Naive thymus-derived CD8-positive, alpha-beta T cell (primary cell): ENCODE measurements at regions not wholly inside any gene's neighbourhood (a gene's known extent, or its start where the extent isn't known, plus 50 kb on each side); places are given as distances from the start of the nearest gene placed in this dataset.
"Not testable (repeated sequence)": the region's sequence is repeated elsewhere in the genome, so short reads cannot be mapped to it uniquely, and the experiment has no call there.

ENCODE experiments used
- ATAC-seq, 2 donors: fragments of 150-1000 bp; cut with Tn5 transposase in 1 of 2; sonication (Bioruptor Pico), chemical (Tn5 transposase) in 1 of 2; 1 replicate in 1 of 2; 2 replicates in 1 of 2; pipeline ENCODE4 v1.10.0; 2021; ENCODE audit warnings: mild to moderate bottlenecking in 2 of 2, moderate library complexity in 2 of 2
- POLR2A ChIA-PET: fragments of 350-600 bp; sonication (Branson Sonifier 250); formaldehyde crosslinking; loops from one replicate; lab custom pipeline; 2021; ENCODE audit warnings: antibody characterized with exemption; lab: Charles Lee
- DNase-seq, 10 donors: peaks; one replicate each; pipeline versions ENCODE4 v3.0.0 to v3.0.0-alpha.2; 2020 to 2022
- H3K27ac Mint-ChIP-seq, 10 donors: one replicate each; pipeline ENCODE4 v1.8.0; 2020 to 2022; ENCODE audit warnings: mild to moderate bottlenecking in 10 of 10, mixed read lengths in 10 of 10, moderate library complexity in 4 of 10, inconsistent platforms in 1 of 10
- H3K27me3 Mint-ChIP-seq, 5 donors: one replicate each; pipeline ENCODE4 v1.8.0; 2021 to 2022; ENCODE audit warnings: mixed read lengths in 5 of 5
- H3K36me3 Mint-ChIP-seq, 3 donors: one replicate each; pipeline ENCODE4 v1.8.0; 2020 to 2022; ENCODE audit warnings: mixed read lengths in 3 of 3, mild to moderate bottlenecking in 2 of 3, inconsistent platforms in 1 of 3
- H3K4me1 Mint-ChIP-seq, 4 donors: one replicate each; pipeline ENCODE4 v1.8.0; 2021 to 2022; ENCODE audit warnings: mixed read lengths in 4 of 4
- H3K4me3 Mint-ChIP-seq, 10 donors: one replicate each; pipeline ENCODE4 v1.8.0; 2020 to 2022; ENCODE audit warnings: mild to moderate bottlenecking in 10 of 10, mixed read lengths in 10 of 10, moderate library complexity in 6 of 10, inconsistent platforms in 1 of 10
- H3K9me3 Mint-ChIP-seq, 9 donors: one replicate each; pipeline ENCODE4 v1.8.0; 2020 to 2022; ENCODE audit warnings: mixed read lengths in 9 of 9, mild to moderate bottlenecking in 3 of 9, inconsistent platforms in 1 of 9, moderate library complexity in 1 of 9

DNA sequence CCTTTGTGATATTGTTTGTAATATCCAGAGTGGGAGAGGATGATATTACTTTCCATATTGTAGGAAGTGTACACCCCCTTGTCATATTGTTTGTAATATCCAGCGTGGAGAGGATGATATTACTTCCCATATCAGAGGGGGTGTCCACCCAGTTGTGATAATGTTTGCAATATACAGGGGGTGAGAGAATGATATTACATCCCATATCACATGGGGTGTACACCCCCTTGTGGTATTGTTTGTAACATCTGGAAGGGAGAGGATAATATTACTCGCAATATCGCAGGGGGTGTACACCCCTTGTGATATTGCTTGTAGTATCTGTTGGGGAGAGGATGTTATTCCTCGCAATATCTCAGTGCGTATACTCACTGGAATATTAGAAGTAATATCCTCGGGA, 61.5 kb downstream of the PRSS23 start:
- no peaks in the 10 kb centered on the region for H3K4me1 Mint-ChIP-seq
- ATAC-seq: no peak
- POLR2A ChIA-PET: no interaction called here
- H3K27me3 Mint-ChIP-seq: peaks cover 19 to 52% (median 36%) of the 10 kb centered on the region in 5 donors
- peaks cover 0 to 2% (median 0%) of the 10 kb centered on the region in 9 donors for H3K9me3 Mint-ChIP-seq
- no peak overlapping the region for H3K27ac Mint-ChIP-seq
- DNase-seq: no peak
- H3K4me3 Mint-ChIP-seq: no peak overlapping the region
- H3K36me3 Mint-ChIP-seq: no peaks in the 10 kb centered on the region

DNA sequence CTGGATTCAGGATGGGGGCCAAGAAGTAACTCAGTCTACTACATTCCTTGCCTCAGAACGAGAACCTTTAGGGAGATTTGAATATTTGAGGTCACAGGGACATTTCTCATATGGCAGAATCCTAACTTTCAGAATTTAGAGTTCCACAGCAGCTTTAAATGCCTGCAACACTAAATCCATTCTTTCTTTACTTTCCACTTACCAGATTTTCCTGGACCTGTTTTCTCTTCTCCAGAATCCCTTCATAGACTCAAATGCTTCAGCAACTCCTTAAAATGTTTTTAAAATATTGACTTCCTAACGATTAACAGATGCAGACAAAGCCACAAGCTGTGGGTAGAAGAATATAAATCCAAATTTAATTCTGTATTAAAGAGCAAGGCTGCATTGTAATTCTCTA, 63.1 kb downstream of the PRSS23 start:
- no peak overlapping the region for H3K4me3 Mint-ChIP-seq
- H3K9me3 Mint-ChIP-seq: peaks cover 0 to 2% (median 0%) of the 10 kb centered on the region in 9 donors
- POLR2A ChIA-PET: no interaction called here
- no peaks in the 10 kb centered on the region for H3K36me3 Mint-ChIP-seq
- no peak overlapping the region for H3K27ac Mint-ChIP-seq
- no peaks in the 10 kb centered on the region for H3K4me1 Mint-ChIP-seq
- no peak for ATAC-seq
- DNase-seq: no peak
- H3K27me3 Mint-ChIP-seq: peaks cover 14 to 36% (median 26%) of the 10 kb centered on the region in 5 donors

DNA sequence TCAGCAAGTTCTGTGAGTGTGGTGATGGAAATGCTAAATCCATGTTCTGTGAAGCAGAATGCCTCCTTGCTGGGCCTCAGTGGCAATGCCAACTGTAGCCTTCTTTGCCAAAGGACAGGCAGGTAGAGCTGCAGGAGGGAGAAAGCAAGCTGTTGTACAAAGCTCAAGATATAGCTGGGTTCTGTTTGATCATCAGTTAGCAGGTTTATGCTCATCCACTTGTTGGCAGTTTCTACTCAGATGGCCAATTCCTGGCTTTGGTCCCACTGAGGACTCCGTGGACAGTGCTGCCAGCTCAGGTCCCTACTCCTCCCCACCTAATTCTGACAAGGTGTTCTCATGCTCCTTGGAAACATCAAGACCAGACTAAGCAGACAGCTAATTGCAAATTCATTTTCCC, 65.1 kb downstream of the PRSS23 start:
- H3K36me3 Mint-ChIP-seq: no peaks in the 10 kb centered on the region
- H3K27ac Mint-ChIP-seq: no peak overlapping the region
- peaks cover 0 to 2% (median 0%) of the 10 kb centered on the region in 9 donors for H3K9me3 Mint-ChIP-seq
- no peaks in the 10 kb centered on the region for H3K4me1 Mint-ChIP-seq
- POLR2A ChIA-PET: no interaction called here
- ATAC-seq: no peak
- no peak for DNase-seq
- no peak overlapping the region for H3K4me3 Mint-ChIP-seq
- peaks cover 6 to 18% (median 9%) of the 10 kb centered on the region in 5 donors for H3K27me3 Mint-ChIP-seq

DNA sequence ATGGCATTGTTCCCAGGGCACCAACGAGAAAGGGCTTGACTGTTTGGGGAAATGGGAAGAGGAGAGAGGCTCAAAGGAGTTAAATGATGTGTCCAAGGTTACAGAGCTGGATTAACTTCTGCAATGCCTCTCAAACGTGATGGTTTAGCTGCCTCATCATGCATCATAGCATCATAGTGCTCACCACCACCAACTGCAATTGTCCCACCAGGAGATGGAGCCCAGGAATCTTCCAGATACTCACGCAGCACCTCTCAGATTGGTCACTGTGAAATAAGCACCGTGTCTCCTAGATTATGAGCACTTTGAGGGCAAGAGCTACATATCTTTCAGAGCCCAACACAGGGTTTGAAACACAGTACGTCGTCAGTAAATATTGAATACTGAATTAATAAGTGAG, 69.2 kb downstream of the PRSS23 start:
- H3K9me3 Mint-ChIP-seq: no peaks in the 10 kb centered on the region
- no peaks in the 10 kb centered on the region for H3K36me3 Mint-ChIP-seq
- DNase-seq: no peak
- POLR2A ChIA-PET: no interaction called here
- peaks cover 0 to 4% (median 0%) of the 10 kb centered on the region in 5 donors for H3K27me3 Mint-ChIP-seq
- no peak overlapping the region for H3K4me3 Mint-ChIP-seq
- H3K27ac Mint-ChIP-seq: no peak overlapping the region
- no peaks in the 10 kb centered on the region for H3K4me1 Mint-ChIP-seq
- ATAC-seq: no peak

DNA sequence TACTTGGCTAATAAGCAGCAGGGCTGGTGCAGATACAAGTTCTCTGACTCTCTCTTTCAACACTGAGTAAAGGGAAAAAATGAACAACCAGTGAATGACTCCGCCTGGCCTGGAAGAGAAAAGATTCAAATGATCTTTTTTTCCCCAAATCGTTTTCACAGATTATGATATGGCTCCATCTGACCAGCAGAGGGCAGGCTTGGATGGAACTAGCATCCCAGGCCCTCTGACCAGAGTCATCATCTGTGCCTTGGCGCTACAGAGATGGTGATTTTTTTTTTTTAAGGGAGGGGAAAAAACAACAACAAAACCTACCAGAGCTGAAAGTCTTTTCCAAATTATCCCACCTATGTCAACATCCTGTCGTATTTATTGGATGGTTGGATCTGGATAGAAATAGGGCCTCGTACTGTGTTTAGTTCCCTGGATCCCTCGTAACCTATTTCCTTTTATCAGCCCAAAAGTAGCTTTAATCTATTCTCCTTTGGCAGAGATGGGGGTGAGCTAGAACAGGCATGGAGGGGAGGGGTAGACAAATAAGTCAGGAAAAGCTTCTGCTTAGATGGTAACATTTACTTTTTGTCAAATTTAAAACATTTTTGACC, 69.7 kb downstream of the PRSS23 start:
- H3K4me3 Mint-ChIP-seq: no peak overlapping the region
- no peaks in the 10 kb centered on the region for H3K4me1 Mint-ChIP-seq
- POLR2A ChIA-PET: no interaction called here
- no peak overlapping the region for H3K27ac Mint-ChIP-seq
- DNase-seq (peak in 5 of 10 donors; percentile 7 to 20 (median 14)), ATAC-seq (no peak)
- peaks cover 0 to 4% (median 0%) of the 10 kb centered on the region in 5 donors for H3K27me3 Mint-ChIP-seq
- H3K9me3 Mint-ChIP-seq: no peaks in the 10 kb centered on the region
- no peaks in the 10 kb centered on the region for H3K36me3 Mint-ChIP-seq

DNA sequence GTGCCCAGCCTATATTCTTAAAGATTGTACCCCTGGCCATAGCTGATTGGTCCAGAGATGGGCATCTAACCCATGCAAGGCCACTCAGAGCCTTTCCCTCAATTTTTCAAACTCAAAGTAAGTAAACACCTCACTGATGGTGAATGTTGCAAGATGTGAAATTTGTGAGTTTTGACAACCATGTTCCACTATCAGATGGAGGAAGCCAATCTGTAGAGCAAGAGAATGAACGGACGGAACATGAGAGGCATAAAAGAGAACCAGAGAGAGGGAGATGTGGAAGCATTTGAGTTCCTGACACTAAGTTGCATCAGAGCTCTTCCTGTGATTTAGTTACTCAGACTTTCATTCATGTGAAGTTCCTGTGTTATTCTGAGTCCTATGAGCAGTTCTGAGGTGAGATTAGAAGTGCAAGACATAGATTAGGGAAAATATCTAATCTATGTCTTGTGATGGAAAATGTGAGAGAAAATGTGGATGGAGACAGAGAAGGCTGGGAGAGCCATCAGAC, 73.3 kb downstream of the PRSS23 start:
- H3K4me3 Mint-ChIP-seq: no peak overlapping the region
- no peaks in the 10 kb centered on the region for H3K9me3 Mint-ChIP-seq
- ATAC-seq (no peak), DNase-seq (no peak)
- POLR2A ChIA-PET: no interaction called here
- H3K36me3 Mint-ChIP-seq: no peaks in the 10 kb centered on the region
- H3K27ac Mint-ChIP-seq: no peak overlapping the region
- peaks cover 0 to 4% (median 0%) of the 10 kb centered on the region in 5 donors for H3K27me3 Mint-ChIP-seq
- no peaks in the 10 kb centered on the region for H3K4me1 Mint-ChIP-seq

DNA sequence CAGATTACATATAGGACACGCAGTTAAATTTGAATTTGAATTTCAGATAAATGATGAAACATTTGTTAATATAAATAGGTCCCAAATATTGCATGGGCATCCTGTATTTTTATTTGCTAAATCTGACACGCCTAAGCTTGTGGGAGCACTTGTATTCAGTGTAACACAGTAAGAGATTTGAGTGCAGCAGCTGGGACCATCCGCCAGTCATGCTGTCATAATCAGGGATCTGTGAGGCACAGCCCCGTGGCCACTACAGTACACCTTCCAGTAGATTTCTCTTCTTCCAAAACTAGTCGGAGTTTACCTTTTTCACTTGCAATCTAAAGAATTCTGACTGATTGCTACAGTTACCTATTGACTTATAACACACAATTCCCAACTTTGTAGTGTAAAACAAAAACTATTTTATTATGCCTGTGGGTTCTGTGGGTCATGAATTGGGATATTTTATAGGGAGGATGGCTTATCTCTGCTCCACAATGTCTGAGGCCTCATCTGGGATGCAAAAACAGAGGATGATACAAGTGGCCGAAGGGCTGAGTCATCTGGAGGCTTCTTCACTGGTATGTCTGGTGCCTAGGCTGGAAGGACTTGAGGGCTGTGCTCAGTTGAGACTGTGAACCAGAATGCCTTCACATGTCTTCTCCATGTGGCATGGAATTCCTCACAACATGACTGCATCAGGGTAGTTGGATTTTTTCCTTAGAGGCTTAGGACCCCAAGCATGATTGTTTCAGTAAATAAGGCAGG, 74.1 kb downstream of the PRSS23 start:
- POLR2A ChIA-PET: no interaction called here
- H3K27ac Mint-ChIP-seq: no peak overlapping the region

DNA sequence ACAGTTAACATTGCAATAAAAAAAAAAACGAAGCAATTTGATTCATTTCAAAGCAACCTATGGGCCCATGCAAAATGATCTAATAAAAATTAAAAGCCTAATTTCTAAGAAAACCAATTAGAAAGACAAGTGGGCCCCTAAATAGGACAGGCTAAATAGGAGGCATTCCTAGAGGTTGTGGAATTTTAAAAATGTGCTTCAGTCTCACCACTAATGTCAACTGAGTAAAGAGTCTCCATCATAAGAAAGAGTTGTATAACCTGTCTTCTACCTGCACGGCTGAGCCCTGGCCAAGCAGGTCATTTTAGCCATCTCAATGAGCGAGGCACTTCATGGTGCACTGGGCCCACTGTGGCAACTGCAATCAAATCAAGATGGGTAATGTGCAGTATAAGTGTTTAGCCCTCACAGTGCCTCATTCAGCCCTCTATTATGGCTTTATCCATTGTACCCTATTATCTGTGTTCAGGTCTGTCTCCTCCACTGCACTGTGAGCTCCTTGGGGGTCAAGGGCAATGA, 76.4 kb downstream of the PRSS23 start:
- no peak for DNase-seq

More for the DNA sequence above, 74.1 kb downstream of the PRSS23 start:
- ATAC-seq (no peak), DNase-seq (no peak)
- Mint-ChIP-seq H3K4me3 (no peak overlapping the region), H3K9me3 (no peaks in the 10 kb centered on the region), H3K4me1 (no peaks in the 10 kb centered on the region), H3K27me3 (peaks cover 0 to 4% (median 0%) of the 10 kb centered on the region in 5 donors), H3K36me3 (no peaks in the 10 kb centered on the region)

DNA sequence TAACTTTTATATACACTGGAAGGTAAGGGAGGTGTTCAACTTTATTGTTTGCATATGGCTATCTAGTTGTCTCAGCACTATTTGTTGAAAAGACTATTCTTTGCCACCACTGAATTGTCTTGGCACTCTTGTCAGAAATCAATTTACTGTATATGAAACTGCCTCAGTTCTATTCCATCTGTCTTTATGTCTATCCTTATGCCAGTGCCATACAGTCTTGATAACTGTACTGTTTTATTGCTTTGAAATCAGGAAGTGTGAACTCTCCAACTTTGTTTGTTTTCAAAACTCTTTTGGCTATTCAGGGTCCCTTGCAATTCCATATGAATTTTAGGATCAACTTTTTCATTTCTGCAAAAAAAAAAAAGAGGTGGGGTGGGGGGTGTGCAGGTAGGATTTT, 77.2 kb downstream of the PRSS23 start:
- DNase-seq (no peak), ATAC-seq (no peak)
- POLR2A ChIA-PET: no interaction called here
- H3K9me3 Mint-ChIP-seq: peaks cover 0 to 2% (median 0%) of the 10 kb centered on the region in 9 donors
- no peaks in the 10 kb centered on the region for H3K4me1 Mint-ChIP-seq
- H3K27me3 Mint-ChIP-seq: peaks cover 0 to 4% (median 0%) of the 10 kb centered on the region in 5 donors
- no peaks in the 10 kb centered on the region for H3K36me3 Mint-ChIP-seq
- H3K27ac Mint-ChIP-seq: no peak overlapping the region
- H3K4me3 Mint-ChIP-seq: no peak overlapping the region

More for the DNA sequence above, 76.4 kb downstream of the PRSS23 start:
- no peak for ATAC-seq
- no peak overlapping the region for H3K4me3 Mint-ChIP-seq
- no peak overlapping the region for H3K27ac Mint-ChIP-seq
- H3K27me3 Mint-ChIP-seq: peaks cover 0 to 4% (median 0%) of the 10 kb centered on the region in 5 donors
- H3K4me1 Mint-ChIP-seq: no peaks in the 10 kb centered on the region
- H3K9me3 Mint-ChIP-seq: peaks cover 0 to 2% (median 0%) of the 10 kb centered on the region in 9 donors
- POLR2A ChIA-PET: no interaction called here
- H3K36me3 Mint-ChIP-seq: no peaks in the 10 kb centered on the region

DNA sequence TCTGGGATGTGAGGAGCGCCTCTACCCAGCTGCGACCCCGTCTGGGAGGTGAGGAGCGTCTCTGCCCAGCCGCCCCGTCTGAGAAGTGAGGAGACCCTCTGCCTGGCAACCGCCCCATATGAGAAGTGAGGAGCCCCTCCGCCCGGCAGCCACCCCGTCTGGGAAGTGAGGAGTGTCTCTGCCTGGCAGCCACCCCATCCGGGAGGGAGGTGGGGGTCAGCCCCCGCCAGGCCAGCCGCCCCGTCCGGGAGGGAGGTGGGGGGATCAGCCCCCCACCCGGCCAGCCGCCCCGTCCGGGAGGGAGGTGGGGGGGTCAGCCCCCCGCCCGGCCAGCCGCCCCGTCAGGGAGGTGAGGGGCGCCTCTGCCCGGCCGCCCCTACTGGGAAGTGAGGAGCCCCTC, 76.0 kb downstream of the FZD4 start:
- H3K27ac Mint-ChIP-seq, H3K36me3 Mint-ChIP-seq, POLR2A ChIA-PET, ATAC-seq, H3K9me3 Mint-ChIP-seq, H3K4me3 Mint-ChIP-seq, H3K4me1 Mint-ChIP-seq, DNase-seq: not testable (repeated sequence)
- H3K27me3 Mint-ChIP-seq: peaks cover 2 to 14% (median 5%) of the 10 kb centered on the region in 5 donors

DNA sequence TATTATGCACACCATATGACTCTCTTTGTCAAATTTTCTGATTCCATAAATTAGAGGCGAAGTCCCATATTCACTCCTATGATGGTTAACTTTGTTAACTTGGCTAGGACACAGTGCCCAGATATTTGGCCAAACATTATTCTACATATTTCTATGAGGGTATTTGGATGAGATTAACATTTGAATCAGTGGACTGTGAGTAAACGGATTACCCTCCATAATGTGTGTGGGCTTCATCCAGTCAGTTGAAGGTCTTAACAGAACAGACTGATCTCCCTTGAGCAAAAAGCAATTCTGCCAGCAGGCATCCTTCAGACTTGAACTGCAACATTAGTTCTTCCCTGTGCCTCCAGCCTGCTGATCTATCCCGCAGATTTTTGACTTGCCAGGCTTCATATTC, 69.9 kb downstream of the FZD4 start:
- H3K27me3 Mint-ChIP-seq: peaks cover 4 to 47% (median 18%) of the 10 kb centered on the region in 5 donors
- H3K4me3 Mint-ChIP-seq: no peak overlapping the region
- H3K36me3 Mint-ChIP-seq: no peaks in the 10 kb centered on the region
- H3K9me3 Mint-ChIP-seq: peaks cover 0 to 2% (median 0%) of the 10 kb centered on the region in 9 donors
- H3K4me1 Mint-ChIP-seq: no peaks in the 10 kb centered on the region
- ATAC-seq (no peak), DNase-seq (no peak)
- no peak overlapping the region for H3K27ac Mint-ChIP-seq
- POLR2A ChIA-PET: no interaction called here

DNA sequence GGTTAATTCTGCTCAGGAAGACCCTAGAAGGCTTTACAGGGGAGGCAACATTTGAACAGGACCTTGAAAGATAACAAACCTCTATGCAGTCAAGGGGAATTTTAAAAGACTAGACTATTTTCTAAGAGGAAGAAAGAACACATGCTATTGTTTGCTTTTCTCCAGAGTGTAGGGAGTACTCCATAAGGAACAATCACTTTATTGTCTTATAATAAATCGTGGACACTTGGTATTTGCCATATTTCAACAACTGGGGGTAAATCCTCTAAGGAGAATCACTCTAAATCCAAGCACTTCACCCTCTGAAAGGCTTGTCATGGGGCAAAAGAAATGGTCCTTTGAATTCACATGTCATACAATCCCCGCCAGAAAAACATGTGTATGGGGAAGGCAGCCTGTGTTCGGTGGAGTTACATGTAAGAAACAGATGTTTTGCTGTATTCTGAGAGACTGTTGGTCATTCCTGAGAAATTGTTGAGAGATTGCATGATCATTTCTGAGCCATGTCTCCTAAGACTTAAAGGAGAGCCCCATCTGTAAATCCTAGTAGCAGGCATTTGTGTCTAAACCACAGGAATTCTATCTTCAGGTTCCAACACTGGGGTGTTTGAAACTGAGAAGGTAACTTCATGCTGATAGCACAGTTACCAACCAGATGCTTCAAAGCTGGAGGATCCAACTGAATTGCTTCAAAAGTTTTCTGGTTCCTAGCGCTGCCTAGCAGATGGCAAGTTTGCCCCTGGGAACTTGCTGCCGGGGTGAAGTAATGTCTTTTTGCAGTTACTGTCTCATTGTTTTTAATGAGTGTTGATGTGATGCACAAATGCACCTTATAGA, 66.8 kb downstream of the FZD4 start:
- Mint-ChIP-seq H3K36me3 (no peaks in the 10 kb centered on the region), H3K9me3 (no peaks in the 10 kb centered on the region), H3K27ac (no peak overlapping the region), H3K4me1 (no peaks in the 10 kb centered on the region), H3K4me3 (peak overlapping the region in 1 of 10 donors; percentile 15), H3K27me3 (peaks cover 2 to 54% (median 18%) of the 10 kb centered on the region in 5 donors)
- POLR2A ChIA-PET: no interaction called here
- no peak for DNase-seq
- no peak for ATAC-seq
